MCF 10A (cell line): ENCODE measurements at regions not wholly inside any gene's neighbourhood (a gene's known extent, or its start where the extent isn't known, plus 50 kb on each side); places are given as distances from the start of the nearest gene placed in this dataset.
"Not testable (repeated sequence)": the region's sequence is repeated elsewhere in the genome, so short reads cannot be mapped to it uniquely, and the experiment has no call there.

Experiments
- BruUV-seq: library from RNA; stranded (reverse); fragments of 400-500 nt; replicated peaks from 2 replicates; lab custom pipeline; 2021; lab: Mats Ljungman, UMichigan
- CTCF ChIA-PET: fragments of 300-600 bp; sonication (Branson Sonifier 250); formaldehyde crosslinking; extraction: SDS; loops from one replicate; lab custom pipeline; 2021; ENCODE audit warnings: antibody characterized with exemption, inconsistent platforms; lab: Yijun Ruan, JAX
- POLR2A ChIA-PET: fragments of 300-600, 350-650 bp; sonication (Branson Sonifier 250); formaldehyde crosslinking; extraction: SDS; loops from one replicate; lab custom pipeline; 2020; ENCODE audit warnings: antibody characterized with exemption, inconsistent platforms; lab: Yijun Ruan, JAX
- DNase-seq: peaks from one replicate; pipeline ENCODE4 v3.0.0-alpha.2; 2018; ENCODE audit not compliant: unreplicated experiment
- H3K27ac Mint-ChIP-seq: one replicate; pipeline ENCODE4 v1.8.0; 2022; ENCODE audit warnings: mild to moderate bottlenecking, low read depth, mixed read lengths; ENCODE audit not compliant: unreplicated experiment
- H3K27me3 Mint-ChIP-seq: one replicate; pipeline ENCODE4 v1.8.0; 2022; ENCODE audit warnings: mixed read lengths; ENCODE audit not compliant: insufficient read depth, unreplicated experiment
- H3K36me3 Mint-ChIP-seq: one replicate; pipeline ENCODE4 v1.8.0; 2022; ENCODE audit warnings: mild to moderate bottlenecking, moderate library complexity, mixed read lengths; ENCODE audit not compliant: insufficient read depth, unreplicated experiment
- H3K4me1 Mint-ChIP-seq: one replicate; pipeline ENCODE4 v1.8.0; 2022; ENCODE audit warnings: mixed read lengths; ENCODE audit not compliant: insufficient read depth, unreplicated experiment
- H3K4me3 Mint-ChIP-seq: one replicate; pipeline ENCODE4 v1.8.0; 2022; ENCODE audit warnings: mild to moderate bottlenecking, moderate library complexity, mixed read lengths; ENCODE audit not compliant: unreplicated experiment
- H3K9me3 Mint-ChIP-seq: one replicate; pipeline ENCODE4 v1.8.0; 2022; ENCODE audit warnings: mixed read lengths; ENCODE audit not compliant: unreplicated experiment
- intact Hi-C: fragments of 100-400 bp; cut with micrococcal nuclease; formaldehyde crosslinking; loops from 2 replicates; pipeline ENCODE4 v1.14.1; 2022

- H3K4me3 Mint-ChIP-seq, intact Hi-C loops, BruUV-seq, H3K36me3 Mint-ChIP-seq, H3K9me3 Mint-ChIP-seq, DNase-seq, H3K27me3 Mint-ChIP-seq, H3K4me1 Mint-ChIP-seq, CTCF ChIA-PET, POLR2A ChIA-PET, H3K27ac Mint-ChIP-seq: not testable (repeated sequence)
Measured at GRCh38 chr13:18322821-18323220, 858.8 kb downstream of the TUBA3C start.

DNA sequence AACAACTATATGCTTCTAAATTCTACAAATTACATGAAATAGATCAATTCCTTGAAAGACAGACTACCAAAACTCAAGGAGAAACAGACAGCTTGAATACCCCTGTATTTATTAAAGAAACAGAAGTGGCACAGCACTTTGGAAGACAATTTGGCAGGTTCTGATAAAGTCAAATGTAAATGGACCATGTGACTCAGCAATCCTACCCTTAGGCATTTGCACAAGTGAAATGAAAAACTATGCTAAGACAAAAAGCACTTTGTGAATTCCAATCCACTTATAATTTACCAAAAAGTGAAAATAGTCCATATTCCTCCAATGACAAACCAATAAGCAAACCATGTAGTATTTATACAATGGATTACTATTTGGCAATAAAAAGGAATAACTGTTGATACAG lies 862.0 kb downstream of the TUBA3C start:
- DNase-seq, intact Hi-C loops, H3K36me3 Mint-ChIP-seq, H3K27me3 Mint-ChIP-seq, BruUV-seq, H3K9me3 Mint-ChIP-seq, H3K4me1 Mint-ChIP-seq, CTCF ChIA-PET, H3K27ac Mint-ChIP-seq, H3K4me3 Mint-ChIP-seq, POLR2A ChIA-PET: not testable (repeated sequence)

DNA sequence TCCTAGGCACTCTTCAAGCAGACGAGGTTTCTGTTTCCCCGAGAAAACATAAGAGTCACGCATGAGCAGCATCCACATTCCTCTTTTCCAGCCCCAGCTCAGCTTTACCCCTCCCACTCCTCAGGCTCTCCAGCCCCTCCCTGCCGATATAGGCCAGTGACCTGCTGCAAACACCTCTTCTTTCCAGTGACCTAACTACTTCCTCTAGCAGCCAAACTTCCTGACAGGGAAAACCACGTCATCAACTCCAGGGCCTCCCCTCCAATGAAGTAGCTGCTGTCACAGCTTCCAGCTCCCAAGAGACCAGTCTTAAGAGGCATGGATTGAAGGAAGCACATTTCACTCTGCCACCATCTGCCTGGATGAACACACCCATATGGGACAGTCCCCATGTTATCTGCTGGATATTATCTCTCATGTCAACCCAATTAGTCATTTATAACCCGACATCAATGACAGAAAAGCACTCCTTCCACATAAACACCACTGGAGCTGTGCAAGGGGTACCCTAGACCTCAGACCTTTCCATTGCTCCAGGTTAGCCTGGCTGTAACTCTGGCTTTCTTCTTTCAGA lies 878.3 kb downstream of the TUBA3C start:
- POLR2A ChIA-PET, DNase-seq, H3K27me3 Mint-ChIP-seq, intact Hi-C loops, BruUV-seq, H3K27ac Mint-ChIP-seq, H3K4me1 Mint-ChIP-seq, H3K4me3 Mint-ChIP-seq, H3K36me3 Mint-ChIP-seq, CTCF ChIA-PET: not testable (repeated sequence)
- peaks cover 19% of the 10 kb centered on the region for H3K9me3 Mint-ChIP-seq

DNA sequence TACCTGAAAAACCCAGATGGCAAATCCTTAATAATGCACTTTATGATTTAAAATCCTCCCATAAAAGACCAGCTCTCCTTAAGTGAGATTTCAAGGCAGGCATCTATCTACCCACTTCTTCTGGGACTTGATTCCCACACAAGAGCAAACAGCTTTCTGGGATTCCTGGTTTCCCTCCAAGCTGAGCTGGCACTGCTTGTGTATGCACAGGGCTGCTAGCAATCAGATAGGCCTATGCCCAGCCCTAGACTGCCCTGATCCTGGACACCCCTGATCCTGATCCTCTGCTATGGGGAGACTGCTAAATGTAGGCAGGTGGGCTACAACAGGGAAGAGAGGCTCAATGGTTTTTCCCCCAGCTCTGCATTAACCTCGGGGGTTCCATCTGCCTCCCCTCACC lies 880.7 kb downstream of the TUBA3C start:
- H3K9me3 Mint-ChIP-seq = peaks cover 26% of the 10 kb centered on the region
- CTCF ChIA-PET, H3K27ac Mint-ChIP-seq, DNase-seq, H3K4me3 Mint-ChIP-seq, intact Hi-C loops, BruUV-seq, H3K27me3 Mint-ChIP-seq, POLR2A ChIA-PET, H3K4me1 Mint-ChIP-seq, H3K36me3 Mint-ChIP-seq: not testable (repeated sequence)

DNA sequence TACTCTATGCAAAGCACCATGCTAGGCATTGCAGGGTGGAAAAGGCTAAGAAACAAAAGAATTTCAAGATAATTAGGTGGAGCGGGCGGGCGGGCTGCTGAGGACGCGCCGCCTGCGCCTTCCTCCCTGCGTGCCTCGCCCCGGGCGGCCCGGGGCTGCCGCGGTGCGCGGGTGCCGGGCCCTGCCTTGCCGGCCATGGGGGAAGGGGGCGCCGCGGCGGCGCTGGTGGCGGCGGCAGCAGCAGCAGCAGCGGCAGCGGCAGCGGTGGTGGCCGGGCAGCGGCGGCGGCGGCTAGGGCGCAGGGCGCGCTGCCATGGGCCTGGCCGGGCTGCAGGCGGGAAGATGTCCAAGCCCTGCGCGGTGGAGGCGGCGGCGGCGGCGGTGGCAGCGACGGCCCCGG lies 884.3 kb downstream of the TUBA3C start:
- POLR2A ChIA-PET, BruUV-seq, H3K4me1 Mint-ChIP-seq, DNase-seq, H3K27ac Mint-ChIP-seq, CTCF ChIA-PET, H3K27me3 Mint-ChIP-seq, intact Hi-C loops, H3K4me3 Mint-ChIP-seq, H3K36me3 Mint-ChIP-seq: not testable (repeated sequence)
- peaks cover 16% of the 10 kb centered on the region for H3K9me3 Mint-ChIP-seq

DNA sequence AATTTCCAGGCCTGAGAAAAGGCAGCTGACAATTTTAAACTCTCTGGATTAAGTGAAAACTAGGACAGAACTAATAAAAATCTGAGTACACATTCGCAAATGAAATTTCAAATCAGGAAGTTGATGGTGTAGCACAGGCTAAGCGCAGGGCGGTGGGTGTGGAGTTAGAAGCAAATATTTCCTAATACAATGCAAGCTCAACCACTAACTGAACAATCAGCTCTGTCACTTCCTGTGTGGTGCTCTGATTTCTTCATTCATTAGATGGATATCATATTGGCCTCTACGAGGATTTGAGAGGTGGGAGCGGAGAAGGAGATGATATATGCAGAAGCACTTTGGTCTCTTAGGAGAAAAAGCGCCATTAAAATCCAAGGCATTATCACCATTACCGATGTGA lies 885.0 kb downstream of the TUBA3C start:
- DNase-seq, POLR2A ChIA-PET, intact Hi-C loops, H3K4me3 Mint-ChIP-seq, H3K27me3 Mint-ChIP-seq, H3K27ac Mint-ChIP-seq, H3K4me1 Mint-ChIP-seq, H3K36me3 Mint-ChIP-seq, H3K9me3 Mint-ChIP-seq, CTCF ChIA-PET, BruUV-seq: not testable (repeated sequence)

DNA sequence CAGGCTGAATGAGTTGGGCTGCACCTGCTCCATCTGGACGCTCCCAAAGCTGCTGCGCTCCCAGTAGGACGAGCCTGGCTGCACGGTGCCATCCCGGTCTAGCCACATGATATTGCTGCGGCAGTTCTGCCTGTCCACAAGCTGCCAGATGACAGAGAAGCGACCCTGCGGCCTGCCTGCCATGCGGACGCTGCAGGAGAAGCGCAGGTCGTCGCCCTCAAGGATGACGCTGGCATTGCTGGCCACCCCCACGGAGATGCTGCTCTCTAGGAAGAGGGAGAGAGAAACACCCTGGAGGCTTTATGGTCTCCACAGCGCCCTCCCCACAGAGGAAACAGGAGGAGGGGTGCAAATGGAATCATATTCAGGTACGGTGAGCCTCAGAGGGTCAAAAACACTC lies 887.3 kb downstream of the TUBA3C start:
- DNase-seq, H3K4me1 Mint-ChIP-seq, H3K4me3 Mint-ChIP-seq, CTCF ChIA-PET, H3K27me3 Mint-ChIP-seq, BruUV-seq, POLR2A ChIA-PET, H3K27ac Mint-ChIP-seq, H3K9me3 Mint-ChIP-seq, H3K36me3 Mint-ChIP-seq, intact Hi-C loops: not testable (repeated sequence)

GRCh38 chr13:18286848-18287247 lies 894.8 kb downstream of the TUBA3C start:
- H3K27ac Mint-ChIP-seq, H3K4me3 Mint-ChIP-seq, intact Hi-C loops, POLR2A ChIA-PET, BruUV-seq, H3K36me3 Mint-ChIP-seq, H3K27me3 Mint-ChIP-seq, H3K4me1 Mint-ChIP-seq, DNase-seq, CTCF ChIA-PET: not testable (repeated sequence)
- H3K9me3 Mint-ChIP-seq = peaks cover 10% of the 10 kb centered on the region

DNA sequence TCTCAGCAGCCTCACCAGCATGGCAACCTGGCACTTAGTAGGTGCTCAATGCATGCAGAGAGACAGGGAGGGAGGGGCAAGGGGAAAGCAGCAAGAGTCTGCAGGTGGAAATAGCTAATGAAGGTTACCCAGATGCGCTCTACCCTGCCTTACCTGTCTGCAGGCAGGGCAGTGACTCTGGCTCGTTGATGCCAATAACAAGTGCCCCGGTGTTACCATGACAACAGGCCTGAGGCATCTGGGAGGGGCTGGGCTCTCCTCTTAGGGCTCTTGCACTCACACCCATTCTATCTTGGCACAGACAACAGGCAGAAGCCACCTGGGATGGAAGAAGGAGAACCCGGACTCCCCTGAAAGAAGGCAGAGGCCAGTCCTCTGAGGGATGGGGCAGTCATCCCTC lies 896.0 kb downstream of the TUBA3C start:
- BruUV-seq, POLR2A ChIA-PET: not testable (repeated sequence)

More for the DNA sequence above, 896.0 kb downstream of the TUBA3C start:
- H3K27ac Mint-ChIP-seq, H3K4me1 Mint-ChIP-seq, DNase-seq, H3K27me3 Mint-ChIP-seq, H3K4me3 Mint-ChIP-seq, CTCF ChIA-PET, H3K36me3 Mint-ChIP-seq, intact Hi-C loops: not testable (repeated sequence)
- H3K9me3 Mint-ChIP-seq = peaks cover 10% of the 10 kb centered on the region
